Prostate gland (tissue), 2 donors: ENCODE measurements at regions not wholly inside any gene's neighbourhood (a gene's known extent, or its start where the extent isn't known, plus 50 kb on each side); places are given as distances from the start of the nearest gene placed in this dataset.

Experiments
- DNase-seq: peaks from one replicate; pipeline ENCODE4 v3.0.0-alpha.2; 2019; ENCODE audit warnings: low spot score
- H3K27ac ChIP-seq, 2 donors: fragments of 200-600 bp; sonication (generic); 2 replicates each; pipeline ENCODE4 v1.5.1; 2017 to 2019
- H3K27me3 ChIP-seq: fragments of 200-600 bp; sonication (generic); replicated peaks from 2 replicates; pipeline ENCODE4 v1.5.1; 2019; ENCODE audit not compliant: insufficient read depth
- H3K36me3 ChIP-seq, 2 donors: fragments of 200-600 bp; sonication (generic); 1 replicate in 1 of 2; 2 replicates in 1 of 2; pipeline versions ENCODE4 v1.5.1 to v1.8.1; 2017 to 2019
- H3K4me1 ChIP-seq: fragments of 200-600 bp; sonication (generic); replicated peaks from 2 replicates; pipeline ENCODE4 v1.5.1; 2019
- H3K4me3 ChIP-seq, 2 donors: fragments of 200-600 bp; sonication (generic); 2 replicates each; pipeline ENCODE4 v1.5.1; 2017 to 2019
- H3K9me3 ChIP-seq: fragments of 200-600 bp; sonication (generic); 2 replicates; pipeline ENCODE4 v1.5.1; 2017
- CTCF ChIP-seq, 4 experiments: fragments of 200-600 bp in 2 of 4; fragments of 450-650 bp in 2 of 4; sonication (generic) in 2 of 4; IDR thresholded peaks; 1 replicate in 3 of 4; 2 replicates in 1 of 4; pipeline ENCODE4 v1.5.1; 2016 to 2019; ENCODE audit warnings: antibody characterized with exemption in 4 of 4, mild to moderate bottlenecking in 2 of 4, moderate library complexity in 2 of 4
- POLR2A ChIP-seq: fragments of 450-650 bp; IDR thresholded peaks from one replicate; pipeline ENCODE4 v1.6.1; 2016; ENCODE audit warnings: antibody characterized with exemption, mild to moderate bottlenecking
- POLR2AphosphoS5 ChIP-seq: sonication (generic); formaldehyde crosslinking; IDR thresholded peaks from one replicate; pipeline ENCODE4 v1.6.1; 2017; ENCODE audit warnings: antibody characterized with exemption
- WGBS: methylation state at CpG from one replicate; pipeline ENCODE4 v1.1.5; 2018; 5-methylcytosine and 5-hydroxymethylcytosine counted together
- intact Hi-C: fragments of 100-400 bp; cut with DNase I; formaldehyde crosslinking; loops from one replicate; pipeline ENCODE4 v1.14.2; 2022

DNA sequence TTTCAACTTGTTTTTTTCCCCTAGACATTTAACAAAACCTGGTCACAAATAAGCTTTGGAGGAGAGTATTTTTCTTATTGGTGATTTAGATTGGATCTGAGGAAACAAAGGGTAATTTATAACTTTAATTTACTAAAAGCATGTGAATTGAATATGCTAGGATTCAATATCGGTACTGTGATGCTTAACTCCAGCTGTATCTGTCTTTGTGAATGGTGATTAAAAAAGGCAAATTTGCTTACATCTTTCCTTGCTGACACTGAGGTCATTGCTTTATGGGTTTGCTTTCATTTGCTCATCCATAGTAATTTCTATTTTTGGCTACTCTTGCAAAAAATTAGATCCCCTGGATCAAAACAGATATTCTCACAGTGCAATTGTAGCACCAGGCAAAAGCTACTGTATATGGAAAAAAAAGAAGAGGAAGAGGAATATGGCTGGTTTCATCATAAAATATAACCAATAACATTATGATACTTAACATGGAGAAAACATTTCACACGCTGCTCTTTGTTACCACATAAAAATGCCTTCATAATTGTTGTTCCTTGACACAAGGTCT, 832.0 kb upstream of the ZEB2 start:
- no peaks in the 10 kb centered on the region for H3K9me3 ChIP-seq
- DNase-seq = no peak
- no peak overlapping the region for H3K27ac ChIP-seq
- 70% methylated on average over 2 of the region's 2 CpGs for WGBS
- no peak overlapping the region for H3K4me3 ChIP-seq
- H3K27me3 ChIP-seq = no peaks in the 10 kb centered on the region
- no peaks in the 10 kb centered on the region for H3K4me1 ChIP-seq
- intact Hi-C loops = no loop called here
- H3K36me3 ChIP-seq = no peaks in the 10 kb centered on the region
- no peak for TF ChIP-seq CTCF (IDR thresholded peaks at IDR 0.05)
- TF ChIP-seq POLR2AphosphoS5 = no peak
- no peak for TF ChIP-seq POLR2A

GRCh38 chr2:145350011-145350410, 830.1 kb upstream of the ZEB2 start:
- TF ChIP-seq CTCF (IDR thresholded peaks at IDR 0.05) (no peak), POLR2AphosphoS5 (no peak), POLR2A (no peak)
- H3K4me1 ChIP-seq = no peaks in the 10 kb centered on the region
- H3K27me3 ChIP-seq = no peaks in the 10 kb centered on the region
- 80% methylated on average over 3 of the region's 3 CpGs for WGBS
- intact Hi-C loops = no loop called here
- H3K36me3 ChIP-seq = no peaks in the 10 kb centered on the region
- no peak overlapping the region for H3K4me3 ChIP-seq
- DNase-seq = no peak
- H3K9me3 ChIP-seq = no peaks in the 10 kb centered on the region
- H3K27ac ChIP-seq = no peak overlapping the region

- H3K4me3 ChIP-seq = no peak overlapping the region
- TF ChIP-seq CTCF (IDR thresholded peaks at IDR 0.05) = no peak
- TF ChIP-seq POLR2AphosphoS5 = no peak
- no peak for TF ChIP-seq POLR2A
- no peaks in the 10 kb centered on the region for H3K4me1 ChIP-seq
- no peaks in the 10 kb centered on the region for H3K9me3 ChIP-seq
- no peaks in the 10 kb centered on the region for H3K36me3 ChIP-seq
- H3K27me3 ChIP-seq = no peaks in the 10 kb centered on the region
- intact Hi-C loops = no loop called here
- H3K27ac ChIP-seq = no peak overlapping the region
- no peak for DNase-seq
Measured at GRCh38 chr2:145344076-145344724, 824.3 kb upstream of the ZEB2 start.

DNA sequence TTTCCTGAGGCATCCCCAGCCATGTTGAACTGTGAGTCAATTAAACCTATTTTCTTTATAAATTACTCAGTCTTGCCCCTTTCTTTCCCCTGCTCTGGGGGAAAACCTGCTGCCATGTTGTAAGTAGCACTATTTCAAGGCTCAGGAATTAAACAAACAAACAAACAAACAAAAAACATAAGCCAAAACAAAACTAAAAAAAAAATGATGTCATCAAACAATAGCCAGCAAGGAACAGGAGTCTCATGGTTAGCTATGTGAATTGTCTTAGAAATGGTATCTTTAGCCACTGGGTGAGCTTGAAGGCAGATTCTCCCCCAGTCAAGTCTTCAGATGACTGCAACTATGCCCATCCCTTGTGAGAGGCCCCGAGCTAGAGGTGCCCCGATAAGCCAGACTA, 823.4 kb upstream of the ZEB2 start:
- H3K27ac ChIP-seq = no peak overlapping the region
- 46% methylated on average over 2 of the region's 2 CpGs for WGBS
- intact Hi-C loops = no loop called here
- H3K36me3 ChIP-seq = no peaks in the 10 kb centered on the region
- H3K27me3 ChIP-seq = no peaks in the 10 kb centered on the region
- TF ChIP-seq POLR2AphosphoS5 (no peak), CTCF (IDR thresholded peaks at IDR 0.05) (no peak), POLR2A (no peak)
- no peaks in the 10 kb centered on the region for H3K9me3 ChIP-seq
- DNase-seq = no peak
- no peak overlapping the region for H3K4me3 ChIP-seq
- no peaks in the 10 kb centered on the region for H3K4me1 ChIP-seq

- intact Hi-C loops = no loop called here
- Histone ChIP-seq H3K4me1 (no peaks in the 10 kb centered on the region), H3K27me3 (no peaks in the 10 kb centered on the region), H3K4me3 (no peak overlapping the region), H3K27ac (no peak overlapping the region), H3K36me3 (no peaks in the 10 kb centered on the region), H3K9me3 (no peaks in the 10 kb centered on the region)
- 78% methylated on average over 2 of the region's 2 CpGs for WGBS
- no peak for DNase-seq
- TF ChIP-seq CTCF (IDR thresholded peaks at IDR 0.05) (no peak), POLR2AphosphoS5 (no peak), POLR2A (no peak)
Measured at GRCh38 chr2:145341536-145341935, 821.6 kb upstream of the ZEB2 start.
